Suppressor macrophage treated with lipopolysaccharide for 1 hour (primary cell): ENCODE measurements at regions not wholly inside any gene's neighbourhood (a gene's known extent, or its start where the extent isn't known, plus 50 kb on each side); places are given as distances from the start of the nearest gene placed in this dataset.
"Not testable (repeated sequence)": the region's sequence is repeated elsewhere in the genome, so short reads cannot be mapped to it uniquely, and the experiment has no call there.

Source experiments
- DNase-seq, 3 donors: peaks; one replicate each; pipeline ENCODE4 v3.0.0-alpha.2; 2020 to 2022

DNA sequence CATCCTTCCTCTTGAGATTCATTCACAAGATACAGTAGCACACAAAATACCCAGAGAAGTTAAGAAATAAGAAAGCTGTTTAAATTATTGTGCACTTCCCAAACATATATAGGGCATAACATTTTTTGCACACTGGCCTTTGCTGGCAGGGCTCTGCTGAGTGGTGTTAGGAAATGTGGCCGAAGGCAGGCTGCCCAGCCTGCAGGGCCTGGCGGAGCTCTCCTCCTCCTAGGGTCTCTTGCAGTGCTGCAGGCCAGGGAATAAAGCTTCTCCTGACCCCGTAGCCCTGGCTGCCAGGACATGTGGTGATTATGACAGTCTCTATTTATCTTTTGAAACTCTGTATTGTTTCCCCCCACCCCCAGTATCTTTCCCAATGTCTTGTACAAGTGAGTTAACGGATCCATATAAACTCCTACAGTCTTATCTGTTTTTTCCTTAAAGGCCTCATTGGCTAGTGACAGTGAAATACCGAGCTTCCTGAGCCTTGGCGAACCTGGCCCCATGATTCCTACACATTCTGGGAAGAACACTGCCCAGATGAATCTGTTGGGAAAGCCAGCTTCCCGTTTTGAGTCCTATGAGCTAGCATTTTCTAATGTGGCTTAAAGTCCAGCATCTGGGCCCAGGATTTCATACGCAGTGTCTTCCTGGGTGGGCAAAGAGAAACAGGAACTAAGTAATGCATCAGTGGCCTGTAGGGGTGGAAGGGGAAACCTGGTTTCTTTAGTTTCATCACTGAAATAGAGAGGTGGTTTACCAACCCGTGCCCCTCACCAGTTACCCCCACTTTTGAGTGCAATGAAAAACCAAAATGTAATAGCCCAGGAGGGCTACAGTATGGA lies 310.3 kb downstream of the BCL2L11 start:
- peak; percentile 27 to 60 (median 57) for DNase-seq

DNA sequence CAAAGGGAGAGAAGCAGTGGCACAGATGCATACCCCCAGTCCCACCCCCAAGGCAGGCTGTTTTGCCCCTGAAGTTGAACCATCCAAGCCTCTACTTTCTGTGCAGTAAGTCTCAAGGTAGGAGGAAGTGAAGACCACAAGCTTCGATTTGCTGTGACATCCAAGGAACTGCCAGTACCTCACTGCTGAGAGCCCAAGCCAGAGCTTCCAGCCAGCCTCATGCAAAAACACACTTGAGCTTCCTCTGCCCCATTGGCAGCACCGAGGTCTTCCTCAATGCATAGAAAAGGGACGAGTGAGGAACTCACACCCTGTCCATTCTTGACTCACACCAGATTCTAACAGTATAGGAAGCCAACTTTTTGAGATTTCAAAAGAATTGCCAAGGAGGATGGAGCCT lies 311.7 kb downstream of the BCL2L11 start:
- peak in 1 of 3 donors; percentile 28 for DNase-seq

DNA sequence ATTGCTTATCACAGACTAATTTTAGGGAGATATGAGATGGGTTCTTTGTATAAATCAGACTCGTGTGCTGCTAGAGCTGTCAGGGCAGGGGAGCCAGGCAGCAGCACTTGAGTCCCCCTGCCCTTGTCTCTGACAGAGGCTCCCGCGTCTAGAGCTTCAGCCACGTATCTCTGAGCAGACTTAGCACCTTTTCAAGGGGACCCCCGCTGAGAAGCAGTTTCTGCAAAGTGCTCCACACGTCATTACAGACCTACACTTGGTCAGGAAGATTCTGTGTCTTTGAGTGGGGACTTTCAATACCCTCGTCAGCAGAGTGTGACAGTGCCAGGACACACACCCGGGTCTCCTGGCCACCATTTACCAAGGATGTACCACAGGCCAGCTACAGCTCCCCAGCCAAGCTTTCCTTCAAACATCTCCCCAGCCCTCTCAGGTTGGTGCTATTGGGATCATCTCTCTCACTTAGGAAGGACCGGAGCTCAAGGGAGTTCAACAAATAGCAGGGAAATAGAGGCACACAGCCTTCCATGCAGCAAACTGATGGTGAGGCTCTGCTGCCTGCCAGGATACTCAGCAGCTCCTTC lies 312.3 kb downstream of the BCL2L11 start:
- DNase-seq = not testable (repeated sequence)

DNA sequence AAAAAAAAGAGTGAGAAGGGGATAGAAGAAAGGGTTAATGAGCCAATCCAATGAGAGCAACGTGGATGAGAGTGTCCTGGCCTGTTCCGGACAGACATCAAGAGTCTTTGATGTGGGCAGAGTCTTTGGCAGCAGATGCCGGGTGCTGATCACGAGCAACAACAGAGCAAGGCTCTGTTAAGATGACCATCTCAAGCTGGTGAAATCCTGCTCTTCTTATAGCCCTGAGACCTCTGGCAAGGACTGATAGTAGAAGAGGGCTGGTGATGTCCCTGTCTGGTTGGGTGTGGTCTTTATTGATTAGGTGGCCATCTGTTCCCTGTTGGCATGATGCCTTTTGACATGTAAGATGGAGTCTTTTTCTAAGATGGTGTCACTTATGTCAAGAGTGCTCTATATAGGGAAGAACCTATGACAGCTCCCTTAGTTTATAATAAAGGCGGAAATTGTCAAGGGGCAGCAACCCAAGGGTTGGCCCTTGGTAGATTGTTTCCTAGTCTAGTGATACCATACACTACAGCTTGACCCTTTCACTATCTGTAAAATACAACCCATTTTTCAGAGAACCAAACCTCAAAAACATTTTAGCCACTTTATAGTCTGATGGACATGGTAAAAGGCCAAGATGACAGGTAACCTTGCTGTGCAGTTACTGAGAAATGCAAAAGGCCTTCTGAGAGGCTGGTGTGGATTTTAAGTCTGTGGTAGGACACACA lies 313.3 kb downstream of the BCL2L11 start:
- DNase-seq = not testable (repeated sequence)

DNA sequence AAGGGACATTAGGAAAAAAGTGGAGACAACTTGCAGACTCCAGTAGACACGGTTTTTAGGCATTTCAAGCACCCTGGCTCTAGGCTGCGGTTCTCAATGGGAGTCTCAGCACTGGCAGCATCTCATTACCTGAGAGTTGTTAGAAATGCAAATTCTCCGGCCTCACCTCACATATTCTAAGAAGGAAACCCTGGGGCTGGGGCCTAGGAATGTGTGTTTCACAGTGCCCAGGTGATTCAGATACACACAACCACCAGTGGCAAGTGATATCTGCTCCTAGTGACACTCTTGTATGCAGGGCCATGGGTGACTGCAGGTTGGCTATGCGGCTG lies 313.9 kb downstream of the BCL2L11 start:
- not testable (repeated sequence) for DNase-seq

DNA sequence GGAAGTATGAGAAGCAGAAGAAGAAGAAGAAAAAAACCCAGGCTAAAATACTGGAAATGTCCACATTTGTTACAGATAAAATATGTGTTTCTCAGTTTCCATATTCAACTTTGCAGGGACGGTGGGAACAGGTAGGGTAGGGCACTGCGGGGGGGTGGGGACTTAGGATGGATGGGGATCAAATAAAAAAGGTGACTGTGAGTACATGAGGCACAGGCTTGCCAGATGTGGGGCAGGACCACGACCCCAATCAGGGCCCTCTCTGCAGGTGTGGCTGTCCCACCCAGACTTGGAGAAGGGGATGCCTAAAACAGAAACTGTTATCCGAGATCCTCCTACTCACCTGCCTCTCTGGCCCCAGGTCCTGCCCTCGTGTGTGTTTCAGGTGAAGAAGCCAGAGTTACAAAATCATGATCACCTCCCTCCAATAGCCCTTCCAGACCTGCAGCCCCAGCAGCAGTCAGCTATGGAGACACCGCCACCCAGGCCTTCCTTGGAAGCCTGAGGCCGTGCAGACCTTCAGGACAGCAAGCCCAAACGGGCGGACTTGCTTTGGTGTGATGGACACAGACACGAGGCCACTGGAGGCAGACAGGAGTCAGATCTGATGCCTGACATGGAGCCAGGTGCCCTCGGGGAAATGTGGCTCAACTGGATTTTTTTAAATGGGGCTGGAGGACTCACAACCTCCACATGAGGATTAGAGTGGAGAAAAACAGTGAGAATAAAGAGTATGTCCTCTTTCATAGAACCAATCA lies 315.0 kb downstream of the BCL2L11 start:
- DNase-seq = not testable (repeated sequence)

DNA sequence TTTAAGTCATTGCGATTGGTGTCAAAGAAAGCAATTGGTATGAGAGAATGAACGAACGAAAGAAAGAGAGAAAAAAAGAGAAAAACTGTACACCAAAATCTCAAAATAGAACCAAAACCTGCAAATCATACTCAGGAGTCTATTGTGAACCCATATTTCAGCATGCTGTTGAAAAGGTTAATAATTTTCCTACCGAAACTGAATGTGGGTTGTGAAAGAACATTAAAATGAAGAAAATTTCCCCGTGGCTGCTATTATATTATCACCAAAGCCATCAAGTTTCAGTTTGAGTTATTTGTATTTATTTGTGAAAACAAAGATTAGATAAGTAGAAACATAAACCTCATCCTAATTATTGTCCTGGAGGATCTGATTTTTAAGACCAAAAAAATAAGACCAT lies 315.7 kb downstream of the BCL2L11 start:
- DNase-seq = not testable (repeated sequence)

DNA sequence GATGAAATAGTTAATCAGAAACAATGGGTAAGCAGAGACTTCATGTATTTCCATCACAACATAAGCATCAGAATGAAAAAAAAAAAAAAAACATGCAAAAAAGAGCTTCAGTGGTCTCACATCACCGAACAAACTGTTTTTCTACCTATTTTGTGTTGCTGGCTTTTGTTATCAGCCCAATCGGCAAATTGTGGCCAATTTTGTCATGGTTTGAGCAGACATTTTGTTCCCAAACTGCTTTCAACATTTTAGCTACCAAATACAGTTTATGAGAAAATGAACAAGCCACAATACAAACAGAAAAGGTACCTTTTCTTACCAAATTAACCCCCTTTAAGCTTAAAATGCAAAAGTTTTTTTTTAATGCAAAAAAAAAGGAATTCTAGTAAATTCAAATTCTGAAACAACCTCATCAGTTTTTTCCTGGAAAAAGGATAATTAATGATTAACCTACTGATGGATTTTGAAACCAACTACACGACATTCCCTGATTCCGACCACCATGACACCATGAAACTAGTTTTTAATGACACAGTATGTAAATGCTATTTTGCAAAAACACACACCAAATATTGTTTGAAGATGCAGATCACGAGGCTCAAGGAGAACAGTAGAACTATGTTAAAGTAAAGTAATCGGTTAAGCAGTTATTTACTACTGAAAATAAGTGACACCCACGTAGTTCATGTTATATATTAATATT lies 316.7 kb downstream of the BCL2L11 start:
- DNase-seq = not testable (repeated sequence)

DNA sequence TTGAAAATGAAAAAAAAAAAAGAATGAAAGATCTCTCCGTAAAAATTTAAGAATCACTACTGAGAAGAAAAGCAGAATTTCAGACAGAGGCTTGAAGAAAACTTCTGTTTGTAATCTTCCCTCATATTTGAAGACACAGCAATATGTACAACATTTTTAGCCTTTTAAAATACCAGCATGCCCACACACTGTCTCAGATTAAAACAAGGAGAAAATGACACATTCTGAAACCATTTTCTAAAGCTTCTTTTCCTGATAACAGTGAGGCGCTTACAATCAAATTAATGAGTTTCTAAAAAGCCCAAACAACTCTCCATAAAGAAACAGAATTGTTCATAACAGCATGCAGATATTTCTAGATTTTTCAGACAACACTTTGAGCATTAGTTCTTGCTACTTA lies 317.4 kb downstream of the BCL2L11 start:
- not testable (repeated sequence) for DNase-seq

DNA sequence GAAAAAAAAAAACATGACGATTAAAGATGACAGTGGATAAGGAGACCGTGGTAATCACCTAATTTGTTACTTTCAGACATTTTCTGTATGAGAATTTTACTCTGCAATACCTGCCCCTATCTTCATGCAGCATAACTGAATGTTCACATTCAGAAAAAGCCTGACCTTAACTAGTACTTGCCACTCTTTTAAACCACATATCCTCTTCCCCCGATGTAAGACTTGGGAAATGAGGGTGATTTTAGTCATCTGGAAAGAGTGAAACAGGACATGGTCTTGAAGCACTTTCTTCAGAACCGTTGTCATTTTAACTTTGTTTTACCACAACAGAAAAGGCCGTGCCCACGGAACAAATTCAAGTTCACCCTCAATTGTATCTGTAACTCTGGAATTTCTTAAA lies 318.5 kb downstream of the BCL2L11 start:
- DNase-seq = not testable (repeated sequence)

DNA sequence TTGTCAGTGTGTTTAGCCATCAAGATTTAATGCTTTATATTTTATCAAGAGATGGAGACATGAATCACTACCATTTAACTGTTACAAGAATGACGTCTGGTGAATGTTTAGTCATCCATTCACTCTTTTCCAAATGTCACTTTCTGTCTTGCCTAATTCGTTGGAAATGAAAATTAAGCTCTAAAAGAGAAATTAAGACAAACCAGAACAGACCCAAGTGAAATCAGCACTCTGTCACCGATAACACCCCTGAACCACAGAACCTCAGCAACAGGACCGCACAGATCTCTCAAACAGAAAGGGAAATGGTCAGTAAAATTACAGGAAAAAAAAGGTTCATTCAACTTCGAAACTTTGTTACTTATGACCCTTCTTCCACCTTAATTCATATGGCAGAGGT lies 320.9 kb downstream of the BCL2L11 start:
- DNase-seq = peak in 2 of 3 donors; percentile 27 to 41

DNA sequence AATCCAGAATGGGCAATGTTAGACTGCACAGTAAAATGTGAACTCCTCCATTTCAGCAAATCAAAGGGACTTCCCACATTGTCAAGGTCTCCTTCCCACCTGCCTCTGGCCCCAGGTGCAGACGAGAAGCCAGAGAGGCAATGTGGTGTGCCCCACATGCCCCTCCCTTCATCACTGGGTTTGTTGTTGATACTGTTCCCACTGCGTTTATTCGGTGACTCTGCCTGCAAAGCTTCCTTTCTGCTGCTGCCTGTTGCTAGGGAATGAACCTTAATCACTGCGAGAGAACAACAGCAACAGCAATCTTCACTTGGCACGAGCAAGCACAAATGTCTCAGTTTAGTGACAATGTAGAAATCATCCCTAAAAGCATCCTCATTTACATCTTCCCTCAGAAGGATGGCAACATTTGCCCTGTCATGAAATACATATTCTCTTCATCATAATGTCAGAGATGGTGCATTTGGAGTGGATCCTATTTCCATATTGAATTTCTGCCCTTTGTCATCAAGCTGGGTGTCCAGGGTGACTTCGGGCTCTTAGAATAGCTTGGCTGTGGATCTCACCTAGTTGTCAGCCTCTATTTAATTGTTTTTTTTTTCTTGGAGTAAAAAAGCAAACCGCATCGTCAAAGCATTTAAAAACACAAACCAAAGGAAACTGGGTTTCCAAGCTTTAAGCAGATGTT lies 322.2 kb downstream of the BCL2L11 start:
- not testable (repeated sequence) for DNase-seq

DNA sequence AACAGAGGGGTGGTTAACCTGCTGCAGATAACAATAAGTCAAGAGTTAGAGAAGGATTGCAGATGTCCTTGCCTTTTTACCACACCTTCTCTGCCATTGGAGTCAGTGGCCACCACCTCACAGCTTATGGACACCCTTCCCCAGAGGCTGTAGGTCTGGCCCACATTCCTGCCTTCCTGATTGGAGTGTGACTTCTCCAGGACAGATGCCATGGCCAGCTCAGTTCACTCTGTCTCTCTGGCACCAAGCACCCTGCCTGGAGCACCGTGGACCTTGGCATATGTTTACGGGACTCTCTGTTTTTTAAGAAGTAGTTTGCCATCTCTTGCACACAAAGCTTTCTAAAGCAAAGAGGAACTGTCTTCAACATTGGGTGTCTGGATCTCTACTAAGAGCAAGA lies 323.8 kb downstream of the BCL2L11 start:
- DNase-seq = not testable (repeated sequence)

DNA sequence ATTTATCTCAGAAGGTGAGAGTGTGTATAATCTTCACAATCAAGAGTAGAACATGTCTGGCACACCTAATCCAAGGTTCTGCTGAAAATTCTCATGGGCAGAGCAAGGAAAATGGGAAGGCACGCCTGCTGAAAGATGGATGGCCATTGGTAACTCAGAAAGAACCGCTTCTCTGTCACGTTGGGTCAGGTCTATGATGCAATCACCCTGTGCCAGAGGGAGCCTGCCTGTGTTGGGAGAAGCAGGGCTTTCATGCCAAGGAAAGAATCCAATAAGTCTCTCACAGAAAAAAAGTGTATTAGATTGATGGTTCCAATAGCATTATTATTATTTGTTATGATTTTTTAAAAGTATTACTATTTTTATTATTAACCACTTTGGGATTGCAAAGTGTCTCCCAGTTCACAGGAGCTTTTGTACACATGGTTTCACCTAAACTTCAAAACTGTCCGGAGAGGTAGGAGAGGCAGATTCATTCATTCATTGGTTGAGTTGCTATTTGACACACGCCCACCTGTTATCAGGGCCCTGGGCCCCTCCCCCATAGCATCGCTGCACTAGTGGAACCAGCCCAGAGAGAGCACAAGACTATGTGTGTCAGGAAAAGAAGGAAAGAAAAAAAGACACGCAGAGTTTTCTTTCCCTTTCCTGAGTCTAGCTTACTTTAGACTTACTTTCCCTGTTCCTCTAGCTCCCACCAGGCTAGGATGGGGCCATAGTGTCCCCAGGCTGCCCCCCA lies 324.6 kb downstream of the BCL2L11 start:
- DNase-seq = not testable (repeated sequence)

DNA sequence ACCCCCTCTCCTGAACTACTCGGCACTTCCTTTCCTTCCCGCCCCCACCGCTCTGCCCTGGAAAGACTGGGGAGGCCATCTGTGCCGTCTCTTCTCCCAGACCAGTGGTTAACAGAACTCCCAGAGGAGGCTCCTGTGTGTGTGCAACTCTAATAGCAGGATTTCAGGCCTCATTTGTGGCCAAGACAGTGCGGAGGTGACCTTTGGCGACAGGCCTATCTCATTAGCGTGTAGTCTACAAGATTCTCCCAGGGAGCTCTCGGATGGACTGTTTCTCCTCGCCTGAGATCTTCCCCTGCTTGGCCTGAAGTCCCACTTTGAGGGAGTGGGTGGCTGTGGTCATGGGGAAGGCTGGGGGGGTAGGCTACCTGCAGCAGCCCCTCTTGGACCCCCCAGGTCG lies 325.2 kb downstream of the BCL2L11 start:
- not testable (repeated sequence) for DNase-seq

DNA sequence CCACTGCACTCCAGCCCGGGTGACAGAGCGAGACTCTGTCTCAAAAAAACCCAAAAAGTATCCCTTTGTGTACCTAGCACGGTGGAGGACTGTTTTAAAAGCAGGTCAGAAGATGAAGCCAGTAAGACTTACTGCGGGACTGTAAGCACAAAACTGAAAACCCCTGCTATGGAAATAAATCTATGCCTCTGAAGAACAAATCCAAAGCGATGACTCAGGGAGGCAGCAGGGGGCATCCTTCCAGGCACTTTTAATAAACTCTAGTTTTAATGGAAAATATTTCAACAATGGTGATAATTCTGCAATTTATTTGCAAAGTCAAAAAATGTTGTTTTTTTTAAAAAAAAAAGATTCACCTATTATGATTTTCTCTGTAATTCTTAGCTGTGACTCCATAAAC lies 326.8 kb downstream of the BCL2L11 start:
- DNase-seq = not testable (repeated sequence)

DNA sequence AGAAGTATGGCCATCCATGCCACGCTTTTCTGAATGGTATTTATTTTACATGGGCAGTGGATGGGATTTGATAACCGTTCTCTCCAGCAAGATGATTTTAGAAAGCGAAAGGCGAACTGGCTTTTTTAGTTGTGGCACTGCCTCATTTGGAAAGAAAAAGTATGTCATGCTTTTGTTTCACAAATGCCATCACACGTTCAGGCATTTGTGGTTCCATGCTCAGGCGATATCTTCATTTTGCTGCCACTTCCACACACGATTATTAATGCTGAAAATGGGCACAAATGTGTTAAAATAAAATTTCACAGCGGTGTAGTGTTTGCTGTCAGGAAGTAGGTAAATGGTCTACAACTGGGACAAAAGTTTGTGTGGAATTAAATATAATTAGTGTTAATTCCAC lies 328.1 kb downstream of the BCL2L11 start:
- DNase-seq = not testable (repeated sequence)

DNA sequence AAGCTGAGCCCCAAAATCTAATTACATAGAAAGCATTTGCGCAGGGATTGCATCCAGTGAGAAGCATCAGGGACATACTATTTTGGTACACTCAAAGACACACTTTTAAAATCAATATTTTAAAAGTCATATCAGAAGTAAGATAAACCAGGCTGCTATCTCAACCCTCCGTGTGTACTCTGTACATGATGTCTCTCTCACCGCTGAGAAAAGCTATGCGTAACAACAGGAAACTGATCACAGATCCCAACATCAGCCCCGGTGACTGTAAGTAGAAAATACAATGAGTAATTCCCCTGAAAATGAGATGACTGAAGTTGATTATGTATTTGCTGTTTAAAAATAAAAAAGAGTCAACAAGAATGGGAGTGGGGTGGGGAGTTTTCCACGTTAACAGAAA lies 329.8 kb downstream of the BCL2L11 start:
- peak in 1 of 3 donors; percentile 25 for DNase-seq

DNA sequence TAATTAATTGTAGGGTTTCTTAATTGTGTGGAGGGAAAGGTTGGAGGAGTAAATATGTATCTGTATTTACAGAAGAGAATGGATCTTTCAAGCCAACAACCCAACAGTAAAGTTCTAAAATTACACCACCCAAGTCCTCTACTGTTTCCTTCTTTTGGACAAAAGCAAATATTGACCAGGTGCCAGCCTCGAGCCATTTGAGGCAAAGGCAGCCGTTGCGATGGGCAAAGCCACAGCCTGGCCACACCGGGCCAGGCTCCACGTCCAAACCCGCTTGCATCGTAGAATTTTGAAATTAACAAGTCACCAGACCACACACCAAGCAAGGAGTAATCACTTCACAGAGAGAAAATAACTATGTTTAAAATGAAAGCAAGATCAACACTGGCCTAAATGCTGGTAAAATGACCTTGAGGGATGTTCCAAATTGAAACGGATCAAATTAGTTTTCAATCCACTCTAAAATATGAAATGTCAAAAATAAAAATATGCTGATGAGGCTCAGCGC lies 331.0 kb downstream of the BCL2L11 start:
- DNase-seq = peak; percentile 17 to 40 (median 28)

DNA sequence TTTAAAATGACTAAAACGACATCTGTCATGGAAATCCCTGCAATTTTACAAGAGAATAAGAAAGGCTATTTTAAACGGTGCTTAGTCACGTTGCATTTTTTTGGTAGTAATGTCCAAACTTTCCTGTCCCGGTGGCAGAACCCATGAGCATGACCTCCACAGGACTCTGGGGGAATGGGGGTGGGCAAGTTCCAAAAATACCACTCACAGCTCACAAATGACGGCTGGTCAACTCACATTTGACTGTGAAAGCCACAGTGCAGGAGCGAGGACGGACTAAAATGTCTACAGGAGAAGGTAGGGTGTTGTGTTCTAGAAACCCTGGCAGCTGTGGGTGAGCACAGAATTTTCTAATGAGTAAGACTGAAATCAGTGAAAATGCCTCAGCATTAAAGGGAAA lies 331.5 kb downstream of the BCL2L11 start:
- not testable (repeated sequence) for DNase-seq

DNA sequence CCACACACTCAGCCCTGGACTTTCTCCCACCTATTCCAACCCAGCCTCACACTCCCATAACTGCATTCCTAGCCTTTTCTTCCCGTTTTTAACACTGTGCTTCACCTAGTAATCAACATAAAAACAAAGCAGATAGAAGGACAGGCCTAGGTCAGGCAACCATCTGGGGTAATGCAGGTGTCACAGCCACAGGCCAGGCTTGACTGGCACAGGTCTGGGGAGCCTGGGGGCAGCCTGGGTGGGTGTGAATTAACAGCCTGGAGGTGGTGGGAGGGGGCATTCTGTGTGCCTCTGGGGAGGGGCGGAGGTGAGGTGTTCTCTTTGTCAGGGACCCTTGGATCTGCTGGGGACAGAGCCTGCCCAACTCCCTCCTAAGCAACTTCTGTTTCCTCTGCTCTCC lies 332.6 kb downstream of the BCL2L11 start:
- not testable (repeated sequence) for DNase-seq
